SK-N-MC (cell line): ENCODE measurements at regions not wholly inside any gene's neighbourhood (a gene's known extent, or its start where the extent isn't known, plus 50 kb on each side); places are given as distances from the start of the nearest gene placed in this dataset.

ENCODE experiments used
- EZH2 ChIP-seq: fragments of 200-600 bp; sonication (generic); IDR thresholded peaks from one replicate; pipeline ENCODE4 v1.6.1; 2017; ENCODE audit warnings: antibody characterized with exemption
- FOXP2 ChIP-seq: optimal IDR thresholded peaks from 2 replicates; pipeline ENCODE3; 2011; ENCODE audit warnings: mild to moderate bottlenecking, moderate library complexity; ENCODE audit not compliant: insufficient read depth; ENCODE audit errors: extremely low read length, control extremely low read depth
- POLR2AphosphoS5 ChIP-seq: IDR thresholded peaks from 2 replicates; pipeline ENCODE4 v1.6.1; 2012; ENCODE audit warnings: mild to moderate bottlenecking, low read depth, low read length, borderline replicate concordance

- no peak for TF ChIP-seq POLR2AphosphoS5
- TF ChIP-seq EZH2 = no peak
- no peak for TF ChIP-seq FOXP2
Observed at GRCh38 chr11:106426696-106427095, 349.2 kb downstream of the AASDHPPT start.
